ENCODE measurements at regions not wholly inside any gene's neighbourhood (a gene's known extent, or its start where the extent isn't known, plus 50 kb on each side); places are given as distances from the start of the nearest gene placed in this dataset.

- Histone ChIP-seq H3K27ac (ENCODE audit: low read depth, low read length) (no peak overlapping the region), H3K9me2 (ENCODE audit: insufficient read depth) (no peaks in the 10 kb centered on the region), H3K9ac (ENCODE audit: low read length) (no peak overlapping the region), H3K9me3 (ENCODE audit: control insufficient read depth in 1 of 2, insufficient read depth in 1 of 2, low read depth in 1 of 2, low read length in 2 of 2) (no peaks in the 10 kb centered on the region), H3K79me2 (ENCODE audit: insufficient read depth, low read length) (no peaks in the 10 kb centered on the region), H3K4me2 (ENCODE audit: low read length) (no peak overlapping the region), H3K4me1 (ENCODE audit: control insufficient read depth in 1 of 2, insufficient read depth in 2 of 2, low read length in 2 of 2) (no peaks in the 10 kb centered on the region), H3K27me3 (ENCODE audit: insufficient read depth, low read length) (no peaks in the 10 kb centered on the region), H3K36me3 (ENCODE audit: control insufficient read depth in 1 of 2, insufficient read depth in 2 of 2, low read length in 2 of 2) (no peaks in the 10 kb centered on the region), H3K4me3 (replicated peaks in 1 of 2; ENCODE audit: low read depth in 1 of 2, low read length in 2 of 2) (no peak overlapping the region), H2AFZ (ENCODE audit: low read depth, low read length, poor library complexity, severe bottlenecking) (no peak overlapping the region), H4K20me1 (ENCODE audit: insufficient read depth) (no peaks in the 10 kb centered on the region)
- DNase-seq (ENCODE audit: low read depth, low spot score) (no peak), ATAC-seq (no peak)
- POLR2A ChIA-PET = no interaction called here
- RAD21 ChIA-PET (ENCODE audit: low non-redundant PET in 1 of 2, low total read pairs in 2 of 2, uncharacterized antibody in 2 of 2, unreplicated experiment in 2 of 2) = no interaction called here
- CTCF ChIA-PET = no interaction called here
- TF ChIP-seq TCF7L2 (IDR thresholded peaks at IDR 0.05; ENCODE audit: borderline replicate concordance, extremely low read depth, insufficient read depth, insufficient read length) (no peak), MAX (IDR thresholded peaks at IDR 0.05) (no peak), FOSL1 (IDR thresholded peaks at IDR 0.05; ENCODE audit: low read depth) (no peak), ELF1 (IDR thresholded peaks at IDR 0.05; ENCODE audit: borderline replicate concordance, low read depth) (no peak), REST (IDR thresholded peaks at IDR 0.05; ENCODE audit: low read depth) (no peak), ZBTB33 (IDR thresholded peaks at IDR 0.05; ENCODE audit: extremely low read depth, insufficient replicate concordance, low read length) (no peak), CBX3 (IDR thresholded peaks at IDR 0.05; ENCODE audit: low read depth) (no peak), POLR2A (IDR thresholded peaks at IDR 0.05; ENCODE audit: borderline replicate concordance, extremely low read depth, insufficient read depth, insufficient read length) (no peak), CTCF (IDR thresholded peaks at IDR 0.05 in 2 of 3, conservative IDR thresholded peaks at IDR 0.05 in 1 of 3; ENCODE audit: borderline replicate concordance in 1 of 3, insufficient read depth in 1 of 3, low read depth in 2 of 3, low read length in 2 of 3) (no peak), ZFX (IDR thresholded peaks at IDR 0.05) (no peak), YY1 (IDR thresholded peaks at IDR 0.05; ENCODE audit: extremely low read depth, insufficient replicate concordance, low read depth, low read length) (no peak), JUND (IDR thresholded peaks at IDR 0.05) (no peak), CEBPB (IDR thresholded peaks at IDR 0.05; ENCODE audit: low read depth) (no peak), POLR2AphosphoS5 (IDR thresholded peaks at IDR 0.05; ENCODE audit: low read depth, low read length) (no peak), ZNF274 (IDR thresholded peaks at IDR 0.05; ENCODE audit: low read depth, low read length) (no peak), SP1 (IDR thresholded peaks at IDR 0.05; ENCODE audit: low read depth) (no peak), SRF (IDR thresholded peaks at IDR 0.05; ENCODE audit: low read depth) (no peak)
- no TSS peak for BruUV-seq (replicated peaks)
- intact Hi-C loops (cut with micrococcal nuclease) = loop anchor here (10.0 kb wide), 1 partner anchor 59 kb away; no protein-coding TSS in a partner anchor
Observed at GRCh38 chr11:14593671-14594070, 49.9 kb upstream of the PDE3B start.

Measured in HCT116 (cell line).